ENCODE measurements at regions not wholly inside any gene's neighbourhood (a gene's known extent, or its start where the extent isn't known, plus 50 kb on each side); places are given as distances from the start of the nearest gene placed in this dataset.

- ChIA-PET POLR2A (no interaction called here), CTCF (no interaction called here)
- no peak for DNase-seq (ENCODE audit: extremely low spot score)
- TF ChIP-seq ELF4 (IDR thresholded peaks at IDR 0.05) (no peak), BHLHE40 (IDR thresholded peaks at IDR 0.05; ENCODE audit: borderline replicate concordance) (no peak), LEF1 (IDR thresholded peaks at IDR 0.05; ENCODE audit: borderline replicate concordance) (no peak), ARNT (IDR thresholded peaks at IDR 0.05) (no peak)
Observed at GRCh38 chr6:168765752-168766151, 324.8 kb downstream of the SMOC2 start.

DNA sequence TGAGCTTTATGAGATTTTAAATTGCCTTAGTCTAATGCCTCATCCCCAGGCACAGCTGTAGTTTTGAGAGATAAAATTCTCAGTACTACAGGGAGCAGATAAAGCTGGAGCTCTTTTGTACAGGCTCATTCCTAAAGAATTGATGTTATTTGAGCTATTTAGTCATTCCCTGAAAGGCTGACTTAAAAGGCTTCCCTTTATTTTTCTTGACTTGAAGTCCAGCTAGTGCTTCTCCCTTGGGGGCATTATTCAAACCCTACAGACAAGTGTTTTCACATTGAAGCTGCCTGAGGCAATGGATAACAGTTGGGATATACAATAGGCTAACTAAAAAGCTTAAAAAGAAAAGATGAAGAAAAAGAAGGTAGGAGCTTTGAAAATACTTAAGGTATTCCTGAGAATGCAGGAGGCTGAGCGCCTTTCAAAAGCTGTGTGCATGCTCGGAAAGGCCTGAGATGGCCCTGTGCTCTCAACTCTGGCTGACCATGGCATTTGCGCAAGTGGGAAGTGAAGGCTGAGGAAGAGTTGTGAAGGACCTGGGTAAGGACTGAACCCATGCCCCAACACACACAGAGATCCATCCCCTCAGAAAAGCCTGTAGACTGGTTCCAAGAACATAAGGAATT lies 315.1 kb downstream of the SMOC2 start:
- no peak for DNase-seq (ENCODE audit: extremely low spot score)
- POLR2A ChIA-PET: no interaction called here
- CTCF ChIA-PET: no interaction called here
- TF ChIP-seq, protein P1, sequence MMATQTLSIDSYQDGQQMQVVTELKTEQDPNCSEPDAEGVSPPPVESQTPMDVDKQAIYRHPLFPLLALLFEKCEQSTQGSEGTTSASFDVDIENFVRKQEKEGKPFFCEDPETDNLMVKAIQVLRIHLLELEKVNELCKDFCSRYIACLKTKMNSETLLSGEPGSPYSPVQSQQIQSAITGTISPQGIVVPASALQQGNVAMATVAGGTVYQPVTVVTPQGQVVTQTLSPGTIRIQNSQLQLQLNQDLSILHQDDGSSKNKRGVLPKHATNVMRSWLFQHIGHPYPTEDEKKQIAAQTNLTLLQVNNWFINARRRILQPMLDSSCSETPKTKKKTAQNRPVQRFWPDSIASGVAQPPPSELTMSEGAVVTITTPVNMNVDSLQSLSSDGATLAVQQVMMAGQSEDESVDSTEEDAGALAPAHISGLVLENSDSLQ (IDR thresholded peaks at IDR 0.05): no peak
- no peak for TF ChIP-seq ELF4 (IDR thresholded peaks at IDR 0.05)
- TF ChIP-seq HDGF (IDR thresholded peaks at IDR 0.05; ENCODE audit: borderline replicate concordance): no peak
- no peak for TF ChIP-seq NFRKB (IDR thresholded peaks at IDR 0.05)
- TF ChIP-seq ZNF384 (IDR thresholded peaks at IDR 0.05): no peak
- no peak for TF ChIP-seq FOXK2 (IDR thresholded peaks at IDR 0.05)
- no peak for TF ChIP-seq FOXA1 (IDR thresholded peaks at IDR 0.05)
- TF ChIP-seq FOXM1 (IDR thresholded peaks at IDR 0.05; ENCODE audit: borderline replicate concordance): no peak
- TF ChIP-seq L3MBTL2 (conservative IDR thresholded peaks at IDR 0.05): no peak
- no peak for TF ChIP-seq SUZ12 (IDR thresholded peaks at IDR 0.05)
- no peak for TF ChIP-seq BHLHE40 (IDR thresholded peaks at IDR 0.05; ENCODE audit: borderline replicate concordance)
- no peak for TF ChIP-seq LEF1 (IDR thresholded peaks at IDR 0.05; ENCODE audit: borderline replicate concordance)
- no peak for TF ChIP-seq ARNT (IDR thresholded peaks at IDR 0.05)
- no peak for TF ChIP-seq CTBP1 (IDR thresholded peaks at IDR 0.05; ENCODE audit: borderline replicate concordance)
- TF ChIP-seq SP1 (IDR thresholded peaks at IDR 0.05): no peak
- TF ChIP-seq TARDBP (IDR thresholded peaks at IDR 0.05): no peak

DNA sequence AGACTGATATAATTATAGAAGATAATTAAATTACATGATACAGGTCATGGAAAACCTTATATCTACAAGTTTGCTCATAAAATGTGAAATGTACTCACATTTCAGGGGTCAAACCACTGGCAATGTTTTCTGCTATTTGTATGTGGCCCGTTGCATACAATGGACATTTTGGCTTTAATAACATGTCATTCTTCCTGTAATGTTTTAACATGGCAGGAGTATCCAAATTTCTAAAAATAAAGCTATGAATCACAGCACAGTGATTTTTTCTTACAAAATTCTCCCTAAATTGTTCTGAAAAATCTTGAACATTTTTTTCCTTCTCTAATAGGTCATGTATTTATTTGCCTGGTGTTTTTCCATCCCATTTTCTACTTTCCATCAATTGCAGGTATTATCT lies 305.7 kb downstream of the SMOC2 start:
- no peak for DNase-seq (ENCODE audit: extremely low spot score)
- POLR2A ChIA-PET: no interaction called here
- no peak for TF ChIP-seq NFRKB (IDR thresholded peaks at IDR 0.05)
- no peak for TF ChIP-seq SP1 (IDR thresholded peaks at IDR 0.05)
- TF ChIP-seq SUZ12 (IDR thresholded peaks at IDR 0.05): no peak
- TF ChIP-seq ZNF384 (IDR thresholded peaks at IDR 0.05): no peak
- no peak for TF ChIP-seq L3MBTL2 (conservative IDR thresholded peaks at IDR 0.05)
- no peak for TF ChIP-seq HDGF (IDR thresholded peaks at IDR 0.05; ENCODE audit: borderline replicate concordance)
- no peak for TF ChIP-seq ARNT (IDR thresholded peaks at IDR 0.05)
- TF ChIP-seq FOXK2 (IDR thresholded peaks at IDR 0.05): no peak
- no peak for TF ChIP-seq ELF4 (IDR thresholded peaks at IDR 0.05)
- TF ChIP-seq, protein P1 (IDR thresholded peaks at IDR 0.05): no peak
- no peak for TF ChIP-seq CTBP1 (IDR thresholded peaks at IDR 0.05; ENCODE audit: borderline replicate concordance)
- TF ChIP-seq LEF1 (IDR thresholded peaks at IDR 0.05; ENCODE audit: borderline replicate concordance): no peak
- TF ChIP-seq FOXM1 (IDR thresholded peaks at IDR 0.05; ENCODE audit: borderline replicate concordance): no peak
- TF ChIP-seq TARDBP (IDR thresholded peaks at IDR 0.05): no peak
- no peak for TF ChIP-seq BHLHE40 (IDR thresholded peaks at IDR 0.05; ENCODE audit: borderline replicate concordance)
- no peak for TF ChIP-seq FOXA1 (IDR thresholded peaks at IDR 0.05)
- CTCF ChIA-PET: no interaction called here

DNA sequence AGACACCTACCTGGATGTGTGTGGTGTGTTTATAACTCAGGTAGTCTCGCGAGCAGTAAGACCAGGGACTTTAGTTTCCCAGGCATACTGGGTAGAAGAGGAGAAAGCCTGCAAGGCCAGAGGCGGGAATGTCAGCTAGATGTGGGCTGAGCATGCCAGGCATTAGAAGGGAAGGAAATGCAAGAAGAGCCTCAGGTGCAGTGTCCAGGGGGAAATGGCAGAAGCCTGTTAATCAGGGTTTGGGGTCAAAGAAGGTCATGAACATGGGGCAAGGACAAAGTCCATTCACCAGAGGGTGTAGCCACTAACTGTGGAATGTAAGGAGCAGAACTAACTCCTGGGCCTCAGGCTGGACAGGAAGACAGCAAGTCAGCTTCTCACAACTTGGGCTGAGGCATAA lies 305.0 kb downstream of the SMOC2 start:
- POLR2A ChIA-PET: no interaction called here
- TF ChIP-seq CTBP1 (IDR thresholded peaks at IDR 0.05; ENCODE audit: borderline replicate concordance): no peak
- no peak for TF ChIP-seq ARNT (IDR thresholded peaks at IDR 0.05)
- TF ChIP-seq, protein P1 (IDR thresholded peaks at IDR 0.05): no peak
- TF ChIP-seq NFRKB (IDR thresholded peaks at IDR 0.05): no peak
- no peak for TF ChIP-seq SP1 (IDR thresholded peaks at IDR 0.05)
- no peak for TF ChIP-seq FOXA1 (IDR thresholded peaks at IDR 0.05)
- no peak for DNase-seq (ENCODE audit: extremely low spot score)
- CTCF ChIA-PET: no interaction called here

GRCh38 chr6:168744861-168745260 lies 303.9 kb downstream of the SMOC2 start:
- no peak for DNase-seq (ENCODE audit: extremely low spot score)
- TF ChIP-seq FOXA1 (IDR thresholded peaks at IDR 0.05) (no peak), ARNT (IDR thresholded peaks at IDR 0.05) (no peak), CTBP1 (IDR thresholded peaks at IDR 0.05; ENCODE audit: borderline replicate concordance) (no peak), BHLHE40 (IDR thresholded peaks at IDR 0.05; ENCODE audit: borderline replicate concordance) (no peak), L3MBTL2 (conservative IDR thresholded peaks at IDR 0.05) (no peak)
- ChIA-PET CTCF (interaction anchor here (0.8 kb wide), 1 partner anchor 1728 kb away, joined by 4 read pairs; no protein-coding TSS in a partner anchor), POLR2A (no interaction called here)

DNA sequence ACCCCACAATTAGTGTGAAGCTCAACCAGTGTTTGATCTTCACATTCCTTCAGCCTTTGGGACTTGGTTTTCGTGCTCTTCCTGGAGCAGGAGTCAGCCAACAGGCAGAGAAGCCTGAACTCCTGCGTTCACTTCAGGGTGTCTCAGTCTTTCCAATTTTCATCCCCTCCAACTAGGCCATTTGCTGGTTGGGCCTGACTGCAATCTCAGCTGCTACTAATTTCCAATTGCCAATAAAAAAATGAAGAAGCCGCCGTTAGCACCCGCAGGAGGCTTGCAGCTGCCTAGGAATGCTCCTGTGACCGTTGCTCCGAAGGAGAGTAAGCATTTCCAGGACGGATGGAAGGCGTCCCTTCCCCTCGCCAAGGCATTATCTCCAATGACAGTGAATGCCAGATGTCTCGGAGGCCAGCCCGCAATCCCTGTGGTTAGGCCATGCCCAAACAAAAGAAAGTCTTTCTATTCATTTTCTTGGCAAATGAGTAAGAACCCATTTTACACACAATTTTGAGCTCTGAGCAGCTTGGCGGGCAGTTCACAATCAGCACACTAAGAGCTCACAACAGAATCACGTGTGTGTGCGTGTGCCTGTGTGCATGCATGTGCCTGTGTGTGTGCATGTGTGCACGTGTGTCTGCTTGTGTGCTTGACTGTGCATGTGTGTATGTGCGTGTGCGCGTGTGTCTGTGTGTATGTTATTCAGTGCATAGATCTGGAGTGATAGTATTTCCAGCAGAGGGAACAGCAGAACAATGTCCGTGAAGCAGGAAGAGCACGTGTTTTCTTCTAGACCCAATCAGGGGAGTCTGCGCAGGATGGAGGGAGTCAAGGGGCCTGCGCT lies 301.2 kb downstream of the SMOC2 start:
- ChIA-PET CTCF (no interaction called here), POLR2A (no interaction called here)
- no peak for TF ChIP-seq HDGF (IDR thresholded peaks at IDR 0.05; ENCODE audit: borderline replicate concordance)
- no peak for TF ChIP-seq ZNF384 (IDR thresholded peaks at IDR 0.05)
- TF ChIP-seq NFRKB (IDR thresholded peaks at IDR 0.05): no peak
- TF ChIP-seq FOXK2 (IDR thresholded peaks at IDR 0.05): no peak
- no peak for TF ChIP-seq CTBP1 (IDR thresholded peaks at IDR 0.05; ENCODE audit: borderline replicate concordance)
- no peak for TF ChIP-seq FOXM1 (IDR thresholded peaks at IDR 0.05; ENCODE audit: borderline replicate concordance)
- no peak for TF ChIP-seq SUZ12 (IDR thresholded peaks at IDR 0.05)
- TF ChIP-seq, protein P1 (IDR thresholded peaks at IDR 0.05): no peak
- no peak for TF ChIP-seq SP1 (IDR thresholded peaks at IDR 0.05)
- no peak for TF ChIP-seq TARDBP (IDR thresholded peaks at IDR 0.05)
- no peak for TF ChIP-seq L3MBTL2 (conservative IDR thresholded peaks at IDR 0.05)
- no peak for TF ChIP-seq ELF4 (IDR thresholded peaks at IDR 0.05)
- no peak for TF ChIP-seq FOXA1 (IDR thresholded peaks at IDR 0.05)
- TF ChIP-seq ARNT (IDR thresholded peaks at IDR 0.05): no peak
- no peak for TF ChIP-seq LEF1 (IDR thresholded peaks at IDR 0.05; ENCODE audit: borderline replicate concordance)
- no peak for DNase-seq (ENCODE audit: extremely low spot score)
